WTC11 (cell line): ENCODE measurements at regions not wholly inside any gene's neighbourhood (a gene's known extent, or its start where the extent isn't known, plus 50 kb on each side); places are given as distances from the start of the nearest gene placed in this dataset.

Experiments
- ATAC-seq: fragments of 200-7000 bp; cut with Tn5 transposase; 2 replicates; pipeline ENCODE4 v1.10.0; 2021; ENCODE audit warnings: mild to moderate bottlenecking, moderate library complexity
- CTCF ChIA-PET: fragments of 300-600 bp; sonication (Branson Sonifier 250); formaldehyde crosslinking; loops from one replicate; lab custom pipeline; 2021; ENCODE audit warnings: antibody characterized with exemption; lab: Charles Lee
- POLR2A ChIA-PET: fragments of 350-600 bp; sonication (Branson Sonifier 250); formaldehyde crosslinking; loops from one replicate; lab custom pipeline; 2021; ENCODE audit warnings: antibody characterized with exemption; lab: Charles Lee
- DNase-seq: peaks from one replicate; pipeline ENCODE4 v3.0.0; 2021; ENCODE audit warnings: low spot score
- H3K27ac Mint-ChIP-seq: 2 replicates; pipeline ENCODE4 v1.8.0; 2021; ENCODE audit warnings: mixed read lengths
- H3K27me3 Mint-ChIP-seq: 2 replicates; pipeline ENCODE4 v1.8.0; 2021; ENCODE audit warnings: low read depth, mild to moderate bottlenecking, moderate library complexity, mixed read lengths
- H3K36me3 Mint-ChIP-seq: 2 replicates; pipeline ENCODE4 v1.8.0; 2021; ENCODE audit warnings: mixed read lengths
- H3K4me1 Mint-ChIP-seq: 2 replicates; pipeline ENCODE4 v1.8.0; 2022; ENCODE audit warnings: mixed read lengths
- H3K4me3 Mint-ChIP-seq: 2 replicates; pipeline ENCODE4 v1.8.0; 2021; ENCODE audit warnings: mild to moderate bottlenecking, moderate library complexity, mixed read lengths
- H3K9me3 Mint-ChIP-seq: 2 replicates; pipeline ENCODE4 v1.8.0; 2021; ENCODE audit warnings: mixed read lengths
- ATF1 ChIP-seq: sonication (generic); formaldehyde crosslinking; IDR thresholded peaks from 2 replicates; pipeline ENCODE4 v1.8.1; 2023; ENCODE audit warnings: mild to moderate bottlenecking, moderate library complexity, missing genetic modification reagents
- CREB1 ChIP-seq: sonication (generic); formaldehyde crosslinking; IDR thresholded peaks from 2 replicates; pipeline ENCODE4 v1.8.0; 2023; ENCODE audit warnings: mild to moderate bottlenecking, missing genetic modification reagents
- FOXP1 ChIP-seq: sonication (generic); formaldehyde crosslinking; IDR thresholded peaks from 2 replicates; pipeline ENCODE4 v1.8.0; 2022; ENCODE audit warnings: missing genetic modification reagents, mild to moderate bottlenecking, moderate library complexity, borderline replicate concordance
- GTF2I ChIP-seq: fragments of 250-450 bp; sonication (Bioruptor Pico); conservative IDR thresholded peaks from 2 replicates; pipeline ENCODE4 v1.4.0; 2021; ENCODE audit warnings: mild to moderate bottlenecking
- JAZF1 ChIP-seq: fragments of 250-450 bp; sonication (Bioruptor Pico); IDR thresholded peaks from 2 replicates; pipeline ENCODE4 v1.9.0; 2021; ENCODE audit warnings: moderate library complexity, mild to moderate bottlenecking, inconsistent platforms
- PRRX2 ChIP-seq: fragments of 250-450 bp; sonication (Bioruptor Pico); IDR thresholded peaks from 2 replicates; pipeline ENCODE4 v1.8.0; 2021; ENCODE audit warnings: mild to moderate bottlenecking
- RELA ChIP-seq: sonication (generic); formaldehyde crosslinking; IDR thresholded peaks from 2 replicates; pipeline ENCODE4 v1.8.1; 2022; ENCODE audit warnings: missing genetic modification reagents, mild to moderate bottlenecking, borderline replicate concordance
- RORB ChIP-seq: fragments of 250-450 bp; sonication (Bioruptor Pico); IDR thresholded peaks from 2 replicates; pipeline ENCODE4 v1.9.0; 2021; ENCODE audit warnings: mild to moderate bottlenecking
- TEAD4 ChIP-seq: sonication (generic); formaldehyde crosslinking; IDR thresholded peaks from 2 replicates; pipeline ENCODE4 v1.8.0; 2022; ENCODE audit warnings: mild to moderate bottlenecking, missing genetic modification reagents
- ZNF121 ChIP-seq: sonication (generic); formaldehyde crosslinking; IDR thresholded peaks from 2 replicates; pipeline ENCODE4 v1.8.0; 2023; ENCODE audit warnings: missing genetic modification reagents
- ZNF219 ChIP-seq: sonication (generic); formaldehyde crosslinking; IDR thresholded peaks from 2 replicates; pipeline ENCODE4 v1.8.0; 2023; ENCODE audit warnings: missing genetic modification reagents, mild to moderate bottlenecking, borderline replicate concordance
- ZNF423 ChIP-seq: fragments of 250-450 bp; sonication (Bioruptor Pico); IDR thresholded peaks from 2 replicates; pipeline ENCODE4 v2.1.2; 2022; ENCODE audit warnings: mild to moderate bottlenecking, moderate library complexity
- TF ChIP-seq, protein P1 (sequence below): fragments of 250-450 bp; sonication (Bioruptor Pico); IDR thresholded peaks from 2 replicates; pipeline ENCODE4 v1.9.0; 2021; ENCODE audit warnings: mild to moderate bottlenecking, borderline replicate concordance
- TF ChIP-seq, protein P2 (sequence below): sonication (generic); formaldehyde crosslinking; IDR thresholded peaks from 2 replicates; pipeline ENCODE4 v1.8.1; 2022; ENCODE audit warnings: low read depth, mild to moderate bottlenecking, moderate library complexity, missing genetic modification reagents, borderline replicate concordance
- TF ChIP-seq, protein P3 (sequence below): sonication (generic); formaldehyde crosslinking; IDR thresholded peaks from 2 replicates; pipeline ENCODE4 v1.8.1; 2023; ENCODE audit warnings: mild to moderate bottlenecking, missing genetic modification reagents
- TF ChIP-seq, protein P4 (sequence below): fragments of 250-450 bp; sonication (Bioruptor Pico); conservative IDR thresholded peaks from 2 replicates; pipeline ENCODE4 v1.9.0; 2021; ENCODE audit warnings: mild to moderate bottlenecking
- TF ChIP-seq, protein P5 (sequence below): sonication (generic); formaldehyde crosslinking; IDR thresholded peaks from 2 replicates; pipeline ENCODE4 v1.8.0; 2022; ENCODE audit warnings: mild to moderate bottlenecking, missing genetic modification reagents
- TF ChIP-seq, protein P6 (sequence below): sonication (generic); formaldehyde crosslinking; IDR thresholded peaks from 2 replicates; pipeline ENCODE4 v1.8.1; 2023; ENCODE audit warnings: mild to moderate bottlenecking, moderate library complexity, missing genetic modification reagents
- TF ChIP-seq, protein P7 (sequence below): fragments of 250-450 bp; sonication (Bioruptor Pico); IDR thresholded peaks from 2 replicates; pipeline ENCODE4 v1.9.0; 2021; ENCODE audit warnings: mild to moderate bottlenecking
- TF ChIP-seq, protein P8 (sequence below): fragments of 250-450 bp; sonication (Bioruptor Pico); IDR thresholded peaks from 2 replicates; pipeline ENCODE4 v1.8.0; 2021; ENCODE audit warnings: mild to moderate bottlenecking
- TF ChIP-seq, protein P9 (sequence below): sonication (generic); formaldehyde crosslinking; IDR thresholded peaks from 2 replicates; pipeline ENCODE4 v1.8.1; 2023; ENCODE audit warnings: mild to moderate bottlenecking, missing genetic modification reagents, moderate library complexity

DNA sequence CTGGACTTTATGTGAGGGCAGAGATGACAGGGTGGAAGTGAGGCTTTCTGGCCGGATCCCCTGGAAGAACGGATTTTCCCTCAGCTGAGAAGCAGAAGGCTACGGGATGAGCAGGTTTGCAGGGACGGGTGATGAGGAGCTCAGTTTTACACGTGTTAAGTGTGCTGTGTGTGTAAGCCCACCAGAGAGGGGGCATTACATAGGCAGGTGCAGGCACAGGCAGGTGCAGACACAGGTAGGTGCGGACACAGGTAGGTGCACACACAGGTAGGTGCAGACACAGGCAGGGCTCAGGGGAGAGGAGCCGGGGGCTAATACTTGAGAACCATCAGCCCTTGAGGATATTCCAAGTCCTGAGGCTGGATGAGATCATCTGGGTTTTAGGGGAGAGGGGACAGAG, 107.7 kb downstream of the COPS8 start (continued):
- TF ChIP-seq, protein P1, sequence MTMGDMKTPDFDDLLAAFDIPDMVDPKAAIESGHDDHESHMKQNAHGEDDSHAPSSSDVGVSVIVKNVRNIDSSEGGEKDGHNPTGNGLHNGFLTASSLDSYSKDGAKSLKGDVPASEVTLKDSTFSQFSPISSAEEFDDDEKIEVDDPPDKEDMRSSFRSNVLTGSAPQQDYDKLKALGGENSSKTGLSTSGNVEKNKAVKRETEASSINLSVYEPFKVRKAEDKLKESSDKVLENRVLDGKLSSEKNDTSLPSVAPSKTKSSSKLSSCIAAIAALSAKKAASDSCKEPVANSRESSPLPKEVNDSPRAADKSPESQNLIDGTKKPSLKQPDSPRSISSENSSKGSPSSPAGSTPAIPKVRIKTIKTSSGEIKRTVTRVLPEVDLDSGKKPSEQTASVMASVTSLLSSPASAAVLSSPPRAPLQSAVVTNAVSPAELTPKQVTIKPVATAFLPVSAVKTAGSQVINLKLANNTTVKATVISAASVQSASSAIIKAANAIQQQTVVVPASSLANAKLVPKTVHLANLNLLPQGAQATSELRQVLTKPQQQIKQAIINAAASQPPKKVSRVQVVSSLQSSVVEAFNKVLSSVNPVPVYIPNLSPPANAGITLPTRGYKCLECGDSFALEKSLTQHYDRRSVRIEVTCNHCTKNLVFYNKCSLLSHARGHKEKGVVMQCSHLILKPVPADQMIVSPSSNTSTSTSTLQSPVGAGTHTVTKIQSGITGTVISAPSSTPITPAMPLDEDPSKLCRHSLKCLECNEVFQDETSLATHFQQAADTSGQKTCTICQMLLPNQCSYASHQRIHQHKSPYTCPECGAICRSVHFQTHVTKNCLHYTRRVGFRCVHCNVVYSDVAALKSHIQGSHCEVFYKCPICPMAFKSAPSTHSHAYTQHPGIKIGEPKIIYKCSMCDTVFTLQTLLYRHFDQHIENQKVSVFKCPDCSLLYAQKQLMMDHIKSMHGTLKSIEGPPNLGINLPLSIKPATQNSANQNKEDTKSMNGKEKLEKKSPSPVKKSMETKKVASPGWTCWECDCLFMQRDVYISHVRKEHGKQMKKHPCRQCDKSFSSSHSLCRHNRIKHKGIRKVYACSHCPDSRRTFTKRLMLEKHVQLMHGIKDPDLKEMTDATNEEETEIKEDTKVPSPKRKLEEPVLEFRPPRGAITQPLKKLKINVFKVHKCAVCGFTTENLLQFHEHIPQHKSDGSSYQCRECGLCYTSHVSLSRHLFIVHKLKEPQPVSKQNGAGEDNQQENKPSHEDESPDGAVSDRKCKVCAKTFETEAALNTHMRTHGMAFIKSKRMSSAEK (CRISPR knock-in tag): no peak
- no peak for TF ChIP-seq JAZF1 (CRISPR knock-in tag)
- no peak for TF ChIP-seq ZNF423 (CRISPR knock-in tag)
- TF ChIP-seq, protein P2, sequence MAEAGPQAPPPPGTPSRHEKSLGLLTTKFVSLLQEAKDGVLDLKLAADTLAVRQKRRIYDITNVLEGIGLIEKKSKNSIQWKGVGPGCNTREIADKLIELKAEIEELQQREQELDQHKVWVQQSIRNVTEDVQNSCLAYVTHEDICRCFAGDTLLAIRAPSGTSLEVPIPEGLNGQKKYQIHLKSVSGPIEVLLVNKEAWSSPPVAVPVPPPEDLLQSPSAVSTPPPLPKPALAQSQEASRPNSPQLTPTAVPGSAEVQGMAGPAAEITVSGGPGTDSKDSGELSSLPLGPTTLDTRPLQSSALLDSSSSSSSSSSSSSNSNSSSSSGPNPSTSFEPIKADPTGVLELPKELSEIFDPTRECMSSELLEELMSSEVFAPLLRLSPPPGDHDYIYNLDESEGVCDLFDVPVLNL (CRISPR knock-in tag): no peak
- no peak for TF ChIP-seq PRRX2
- TF ChIP-seq TEAD4 (CRISPR knock-in tag): no peak

DNA sequence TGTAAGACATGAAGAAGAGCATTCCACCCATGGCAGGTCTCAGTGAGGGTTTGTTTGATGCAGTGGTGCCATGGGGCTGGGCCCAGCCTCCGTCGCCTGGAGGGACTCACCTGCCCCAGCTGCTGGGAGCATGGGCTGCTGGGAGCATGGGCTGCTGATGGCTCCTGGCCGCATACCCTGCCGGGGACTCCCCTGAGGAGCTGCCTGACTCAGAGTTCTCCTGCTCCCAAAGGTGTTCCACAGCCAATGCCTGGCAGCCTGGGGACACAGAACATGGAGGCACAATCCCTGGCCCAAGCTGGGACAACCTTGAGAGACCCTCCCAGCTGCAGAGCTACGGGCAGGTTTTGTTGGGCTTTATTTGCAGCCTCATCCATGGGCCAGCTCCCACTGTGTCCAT, 108.4 kb downstream of the COPS8 start:
- CTCF ChIA-PET: interaction anchor here (0.8 kb wide), 1 partner anchor 319 kb away, joined by 3 read pairs; no protein-coding TSS in a partner anchor
- no peak for ATAC-seq
- Mint-ChIP-seq H3K4me3 (no peak overlapping the region), H3K27ac (no peak overlapping the region), H3K4me1 (peaks cover 38% of the 10 kb centered on the region)
- TF ChIP-seq ZNF121 (no peak), ZNF219 (CRISPR knock-in tag) (no peak), RELA (CRISPR knock-in tag) (no peak), GTF2I (no peak), TEAD4 (CRISPR knock-in tag) (no peak), FOXP1 (CRISPR knock-in tag) (no peak), JAZF1 (CRISPR knock-in tag) (no peak), RORB (no peak), ATF1 (CRISPR knock-in tag) (no peak), CREB1 (CRISPR knock-in tag) (no peak)
- TF ChIP-seq, protein P3, sequence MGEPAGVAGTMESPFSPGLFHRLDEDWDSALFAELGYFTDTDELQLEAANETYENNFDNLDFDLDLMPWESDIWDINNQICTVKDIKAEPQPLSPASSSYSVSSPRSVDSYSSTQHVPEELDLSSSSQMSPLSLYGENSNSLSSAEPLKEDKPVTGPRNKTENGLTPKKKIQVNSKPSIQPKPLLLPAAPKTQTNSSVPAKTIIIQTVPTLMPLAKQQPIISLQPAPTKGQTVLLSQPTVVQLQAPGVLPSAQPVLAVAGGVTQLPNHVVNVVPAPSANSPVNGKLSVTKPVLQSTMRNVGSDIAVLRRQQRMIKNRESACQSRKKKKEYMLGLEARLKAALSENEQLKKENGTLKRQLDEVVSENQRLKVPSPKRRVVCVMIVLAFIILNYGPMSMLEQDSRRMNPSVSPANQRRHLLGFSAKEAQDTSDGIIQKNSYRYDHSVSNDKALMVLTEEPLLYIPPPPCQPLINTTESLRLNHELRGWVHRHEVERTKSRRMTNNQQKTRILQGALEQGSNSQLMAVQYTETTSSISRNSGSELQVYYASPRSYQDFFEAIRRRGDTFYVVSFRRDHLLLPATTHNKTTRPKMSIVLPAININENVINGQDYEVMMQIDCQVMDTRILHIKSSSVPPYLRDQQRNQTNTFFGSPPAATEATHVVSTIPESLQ (CRISPR knock-in tag): no peak
- TF ChIP-seq, protein P4, sequence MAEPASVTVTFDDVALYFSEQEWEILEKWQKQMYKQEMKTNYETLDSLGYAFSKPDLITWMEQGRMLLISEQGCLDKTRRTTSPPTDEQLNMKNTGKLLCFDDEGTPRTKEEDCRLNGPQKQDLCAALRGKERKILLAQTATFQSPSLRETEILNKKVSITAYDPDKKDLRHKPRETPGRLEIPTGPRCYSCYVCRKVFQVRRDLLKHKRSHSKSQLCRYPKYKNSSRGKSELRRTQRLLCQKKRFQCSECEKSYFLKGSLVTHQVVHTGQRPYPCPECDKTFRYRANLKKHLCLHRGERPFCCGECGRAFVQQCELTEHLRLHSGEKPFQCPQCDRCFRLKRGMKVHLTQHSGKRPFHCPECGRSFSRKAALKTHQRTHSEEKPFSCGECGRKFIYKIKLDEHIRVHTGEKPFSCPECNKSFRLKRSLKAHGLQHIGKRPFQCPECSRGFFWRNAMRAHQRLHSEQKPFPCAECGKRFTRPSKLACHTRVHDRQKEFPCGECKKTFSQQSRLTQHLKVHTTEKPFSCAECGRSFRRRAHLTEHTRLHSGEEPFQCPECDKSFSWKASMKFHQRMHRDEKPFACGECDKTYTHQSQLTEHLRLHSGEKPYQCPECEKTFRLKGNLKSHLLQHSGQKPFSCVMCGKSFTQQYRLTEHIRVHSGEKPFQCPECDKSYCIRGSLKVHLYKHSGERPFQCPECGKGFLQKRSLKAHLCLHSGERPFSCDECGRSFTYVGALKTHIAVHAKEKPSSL (CRISPR knock-in tag): no peak
- TF ChIP-seq, protein P5, sequence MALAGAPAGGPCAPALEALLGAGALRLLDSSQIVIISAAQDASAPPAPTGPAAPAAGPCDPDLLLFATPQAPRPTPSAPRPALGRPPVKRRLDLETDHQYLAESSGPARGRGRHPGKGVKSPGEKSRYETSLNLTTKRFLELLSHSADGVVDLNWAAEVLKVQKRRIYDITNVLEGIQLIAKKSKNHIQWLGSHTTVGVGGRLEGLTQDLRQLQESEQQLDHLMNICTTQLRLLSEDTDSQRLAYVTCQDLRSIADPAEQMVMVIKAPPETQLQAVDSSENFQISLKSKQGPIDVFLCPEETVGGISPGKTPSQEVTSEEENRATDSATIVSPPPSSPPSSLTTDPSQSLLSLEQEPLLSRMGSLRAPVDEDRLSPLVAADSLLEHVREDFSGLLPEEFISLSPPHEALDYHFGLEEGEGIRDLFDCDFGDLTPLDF (CRISPR knock-in tag): no peak
- TF ChIP-seq, protein P6, sequence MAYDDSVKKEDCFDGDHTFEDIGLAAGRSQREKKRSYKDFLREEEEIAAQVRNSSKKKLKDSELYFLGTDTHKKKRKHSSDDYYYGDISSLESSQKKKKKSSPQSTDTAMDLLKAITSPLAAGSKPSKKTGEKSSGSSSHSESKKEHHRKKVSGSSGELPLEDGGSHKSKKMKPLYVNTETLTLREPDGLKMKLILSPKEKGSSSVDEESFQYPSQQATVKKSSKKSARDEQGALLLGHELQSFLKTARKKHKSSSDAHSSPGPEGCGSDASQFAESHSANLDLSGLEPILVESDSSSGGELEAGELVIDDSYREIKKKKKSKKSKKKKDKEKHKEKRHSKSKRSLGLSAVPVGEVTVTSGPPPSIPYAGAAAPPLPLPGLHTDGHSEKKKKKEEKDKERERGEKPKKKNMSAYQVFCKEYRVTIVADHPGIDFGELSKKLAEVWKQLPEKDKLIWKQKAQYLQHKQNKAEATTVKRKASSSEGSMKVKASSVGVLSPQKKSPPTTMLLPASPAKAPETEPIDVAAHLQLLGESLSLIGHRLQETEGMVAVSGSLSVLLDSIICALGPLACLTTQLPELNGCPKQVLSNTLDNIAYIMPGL: no peak
- TF ChIP-seq, protein P7, sequence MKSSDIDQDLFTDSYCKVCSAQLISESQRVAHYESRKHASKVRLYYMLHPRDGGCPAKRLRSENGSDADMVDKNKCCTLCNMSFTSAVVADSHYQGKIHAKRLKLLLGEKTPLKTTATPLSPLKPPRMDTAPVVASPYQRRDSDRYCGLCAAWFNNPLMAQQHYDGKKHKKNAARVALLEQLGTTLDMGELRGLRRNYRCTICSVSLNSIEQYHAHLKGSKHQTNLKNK (CRISPR knock-in tag): no peak
- TF ChIP-seq, protein P8, sequence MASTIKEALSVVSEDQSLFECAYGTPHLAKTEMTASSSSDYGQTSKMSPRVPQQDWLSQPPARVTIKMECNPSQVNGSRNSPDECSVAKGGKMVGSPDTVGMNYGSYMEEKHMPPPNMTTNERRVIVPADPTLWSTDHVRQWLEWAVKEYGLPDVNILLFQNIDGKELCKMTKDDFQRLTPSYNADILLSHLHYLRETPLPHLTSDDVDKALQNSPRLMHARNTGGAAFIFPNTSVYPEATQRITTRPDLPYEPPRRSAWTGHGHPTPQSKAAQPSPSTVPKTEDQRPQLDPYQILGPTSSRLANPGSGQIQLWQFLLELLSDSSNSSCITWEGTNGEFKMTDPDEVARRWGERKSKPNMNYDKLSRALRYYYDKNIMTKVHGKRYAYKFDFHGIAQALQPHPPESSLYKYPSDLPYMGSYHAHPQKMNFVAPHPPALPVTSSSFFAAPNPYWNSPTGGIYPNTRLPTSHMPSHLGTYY (CRISPR knock-in tag): no peak
- TF ChIP-seq, protein P9, sequence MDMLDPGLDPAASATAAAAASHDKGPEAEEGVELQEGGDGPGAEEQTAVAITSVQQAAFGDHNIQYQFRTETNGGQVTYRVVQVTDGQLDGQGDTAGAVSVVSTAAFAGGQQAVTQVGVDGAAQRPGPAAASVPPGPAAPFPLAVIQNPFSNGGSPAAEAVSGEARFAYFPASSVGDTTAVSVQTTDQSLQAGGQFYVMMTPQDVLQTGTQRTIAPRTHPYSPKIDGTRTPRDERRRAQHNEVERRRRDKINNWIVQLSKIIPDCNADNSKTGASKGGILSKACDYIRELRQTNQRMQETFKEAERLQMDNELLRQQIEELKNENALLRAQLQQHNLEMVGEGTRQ (CRISPR knock-in tag): no peak
- TF ChIP-seq, all 79 proteins: peak for 0
- POLR2A ChIA-PET: no interaction called here
- H3K9me3 Mint-ChIP-seq: peaks cover 15% of the 10 kb centered on the region
- peaks cover 17% of the 10 kb centered on the region for H3K27me3 Mint-ChIP-seq
- peaks cover 11% of the 10 kb centered on the region for H3K36me3 Mint-ChIP-seq
- DNase-seq: no peak
